HG03565 (cell line): ENCODE measurements at regions not wholly inside any gene's neighbourhood (a gene's known extent, or its start where the extent isn't known, plus 50 kb on each side); places are given as distances from the start of the nearest gene placed in this dataset.

Experiments used
- ATAC-seq: cut with Tn5 transposase; IDR thresholded peaks from one replicate; pipeline ENCODE4 v1.9.1; 2021; ENCODE audit warnings: mild to moderate bottlenecking, moderate library complexity; ENCODE audit not compliant: unreplicated experiment

GRCh38 chr12:77578466-77579220 is 252.1 kb upstream of the NAV3 start:
- no peak for ATAC-seq

DNA sequence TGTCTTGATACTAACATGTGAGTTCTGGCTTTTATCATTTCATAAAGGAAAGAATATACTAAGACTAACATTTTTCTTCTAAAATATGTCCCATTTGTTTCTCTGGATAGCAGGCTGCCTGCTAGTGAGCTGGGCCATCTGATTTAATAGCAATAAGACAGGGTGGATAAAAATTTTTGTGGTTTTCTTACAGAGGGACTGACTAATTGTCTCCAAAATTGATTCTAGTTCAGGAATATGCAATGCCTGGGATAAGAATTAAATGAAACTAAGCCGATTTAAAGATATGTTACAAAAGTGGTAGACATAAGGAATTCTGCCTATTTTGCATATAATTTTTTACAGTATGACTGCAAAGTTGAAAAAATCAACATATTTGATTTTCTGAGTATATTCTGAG is 252.9 kb upstream of the NAV3 start:
- ATAC-seq: no peak

DNA sequence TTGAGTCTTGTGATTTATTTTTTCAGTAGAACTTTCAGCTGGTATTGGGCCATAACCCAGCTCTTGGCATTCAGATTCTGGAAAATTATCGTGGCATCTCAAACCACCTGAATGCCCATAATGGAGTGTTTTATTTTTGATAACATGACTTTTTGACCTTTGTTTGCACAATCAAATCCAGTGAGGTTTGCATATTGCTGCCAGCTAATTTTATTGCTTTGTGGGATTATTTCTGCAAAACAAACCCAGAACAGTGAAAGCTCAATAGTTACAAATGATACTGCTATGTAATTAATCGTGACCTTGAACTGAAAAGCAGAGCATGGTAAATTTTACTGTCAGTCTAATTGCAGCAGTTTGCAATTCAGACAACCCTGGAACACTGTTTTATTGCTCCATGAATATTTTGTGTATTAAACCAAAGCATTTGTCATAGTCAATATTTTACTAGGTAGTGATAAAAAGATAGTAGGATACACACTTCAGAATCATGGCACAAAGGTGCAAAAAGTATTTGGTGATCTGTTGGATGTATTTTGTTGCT is 255.2 kb upstream of the NAV3 start:
- ATAC-seq: no peak

DNA sequence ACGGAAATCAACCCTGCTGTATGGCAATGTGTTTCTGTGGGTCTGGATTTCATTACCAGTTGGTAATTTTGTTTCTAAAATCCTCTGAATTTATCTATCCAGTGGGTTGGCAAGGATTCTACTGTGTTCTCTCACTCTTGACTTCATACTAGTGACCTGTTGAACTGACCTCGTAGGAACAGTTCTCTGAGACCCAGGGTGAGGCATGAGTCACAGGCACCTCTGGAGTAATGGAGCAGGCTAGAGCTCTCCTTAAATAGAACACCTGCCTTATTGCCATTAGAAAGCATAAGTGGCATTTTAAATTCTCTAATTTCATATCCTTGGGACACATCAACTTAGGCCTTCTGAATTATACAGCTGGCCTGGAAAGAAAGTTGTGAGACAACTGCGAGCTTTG is 258.3 kb upstream of the NAV3 start:
- no peak for ATAC-seq

DNA sequence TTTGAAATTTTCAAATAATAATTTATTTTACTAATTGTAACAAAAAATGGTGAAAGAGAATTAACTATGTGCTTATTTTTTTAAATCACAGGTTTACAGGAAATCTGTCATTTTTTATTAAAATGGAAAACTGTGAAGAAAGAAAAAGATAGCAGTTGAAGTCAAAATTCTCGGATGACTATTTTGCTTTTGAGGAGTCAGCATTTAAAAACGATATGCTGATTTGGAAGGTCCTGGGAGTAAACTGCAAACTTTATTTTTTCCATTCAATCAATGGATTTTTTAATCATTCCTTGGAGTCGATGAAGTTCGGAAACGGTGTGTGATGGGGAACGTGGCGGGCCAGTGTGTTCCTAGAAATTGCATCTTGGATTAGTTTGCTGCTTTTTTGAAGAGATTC is 258.9 kb upstream of the NAV3 start:
- ATAC-seq: no peak

GRCh38 chr12:77571127-77571526 is 259.6 kb upstream of the NAV3 start:
- no peak for ATAC-seq

- no peak for ATAC-seq
These were observed 260.8 kb upstream of the NAV3 start for GRCh38 chr12:77569876-77570275.

- no peak for ATAC-seq
These were observed 270.0 kb upstream of the NAV3 start for GRCh38 chr12:77560714-77561113.

GRCh38 chr12:77559400-77560074 is 271.2 kb upstream of the NAV3 start:
- no peak for ATAC-seq

DNA sequence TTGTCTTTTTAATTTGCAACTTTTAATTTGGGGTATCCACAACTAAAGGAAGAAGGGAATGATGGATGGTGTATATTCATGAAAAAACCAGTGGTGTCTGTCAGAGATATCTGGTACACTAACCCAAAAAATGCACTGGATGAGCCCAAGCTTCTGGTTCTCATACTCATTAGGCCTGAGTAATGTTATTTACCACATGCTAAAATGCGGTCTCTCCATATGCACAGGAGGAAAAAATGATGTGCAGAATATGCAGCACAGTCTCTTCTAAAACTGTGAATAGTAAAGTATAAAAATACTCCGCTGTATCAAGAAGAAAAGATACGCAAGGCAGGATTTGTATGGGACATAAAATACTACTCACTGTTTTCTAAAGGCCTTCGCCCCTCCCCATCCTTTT is 275.6 kb upstream of the NAV3 start:
- ATAC-seq: no peak

- peak; percentile 99 for ATAC-seq
These were observed 276.6 kb upstream of the NAV3 start for GRCh38 chr12:77553976-77554619.

DNA sequence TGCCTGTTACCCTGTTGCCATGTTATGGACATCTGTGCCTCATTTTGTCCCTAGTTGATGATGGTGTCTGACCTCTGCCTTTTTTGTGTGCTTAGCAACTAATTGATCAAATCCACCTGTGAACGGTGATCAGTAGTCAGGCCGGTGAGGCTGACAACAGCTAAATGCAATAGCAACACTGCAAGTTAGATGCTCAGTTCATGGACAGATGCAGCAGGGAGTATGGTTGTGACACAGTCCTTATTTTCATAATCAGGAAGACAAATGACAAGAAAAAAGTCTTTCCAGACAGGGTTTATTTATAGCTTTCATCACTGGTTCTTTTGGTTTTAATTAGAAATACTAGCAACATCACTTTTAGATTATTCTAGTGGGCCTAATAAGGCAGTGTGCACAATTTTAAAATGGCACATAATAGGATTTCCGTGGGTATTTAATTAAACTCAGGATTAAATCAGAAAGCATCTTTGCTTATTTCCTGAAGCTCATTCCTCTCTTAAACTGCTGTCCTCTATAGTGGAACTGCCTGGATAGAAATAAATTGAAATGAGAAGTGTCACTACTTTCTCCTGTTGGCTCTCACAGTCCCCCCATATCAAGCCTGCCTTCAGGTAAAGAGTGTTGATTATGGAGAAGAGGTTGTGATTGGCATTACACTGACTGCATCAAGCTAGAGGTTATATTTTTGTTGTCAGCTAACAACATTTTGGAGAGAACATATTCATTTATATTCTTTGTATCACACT is 281.1 kb upstream of the NAV3 start:
- no peak for ATAC-seq

GRCh38 chr12:77548797-77549196 is 281.9 kb upstream of the NAV3 start:
- ATAC-seq: no peak

DNA sequence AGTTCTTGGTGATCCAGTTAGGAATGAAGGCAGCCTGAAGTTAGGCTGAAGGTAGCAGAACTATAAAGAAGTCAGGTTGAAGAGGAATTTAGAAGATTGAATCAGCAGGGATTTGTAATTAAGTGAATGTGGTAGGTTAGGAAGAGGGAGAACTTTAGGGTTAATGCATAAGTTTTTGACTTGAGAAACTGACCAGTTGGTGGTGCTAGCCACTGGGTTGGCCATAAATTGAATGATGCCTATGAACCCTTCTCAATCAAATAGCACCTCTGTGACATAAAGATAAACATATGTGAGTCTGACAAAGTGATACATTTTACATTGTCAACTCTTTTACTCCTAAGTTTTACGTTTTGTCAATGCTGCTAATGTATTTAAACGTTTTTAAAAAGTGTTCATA is 290.6 kb upstream of the NAV3 start:
- no peak for ATAC-seq

DNA sequence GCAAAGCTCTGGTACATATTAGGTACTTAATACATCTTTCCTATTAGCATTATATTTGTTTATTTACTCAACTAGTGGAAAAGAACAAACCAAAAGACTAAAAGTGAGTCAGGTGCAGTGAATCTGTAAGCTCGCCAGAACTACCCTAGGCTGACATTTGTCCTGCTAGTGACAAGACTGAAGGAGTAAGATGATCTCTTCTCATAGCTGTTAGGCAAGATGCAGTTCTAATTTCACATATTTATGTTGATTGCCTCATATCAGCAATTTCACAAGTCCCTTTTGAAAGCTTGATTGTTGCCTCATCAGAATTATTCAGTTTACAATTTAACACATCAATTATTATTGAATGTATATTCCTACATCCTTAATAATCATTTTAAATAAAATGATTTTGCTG is 293.0 kb upstream of the NAV3 start:
- no peak for ATAC-seq

GRCh38 chr12:77535734-77536133 is 295.0 kb upstream of the NAV3 start:
- ATAC-seq: no peak

DNA sequence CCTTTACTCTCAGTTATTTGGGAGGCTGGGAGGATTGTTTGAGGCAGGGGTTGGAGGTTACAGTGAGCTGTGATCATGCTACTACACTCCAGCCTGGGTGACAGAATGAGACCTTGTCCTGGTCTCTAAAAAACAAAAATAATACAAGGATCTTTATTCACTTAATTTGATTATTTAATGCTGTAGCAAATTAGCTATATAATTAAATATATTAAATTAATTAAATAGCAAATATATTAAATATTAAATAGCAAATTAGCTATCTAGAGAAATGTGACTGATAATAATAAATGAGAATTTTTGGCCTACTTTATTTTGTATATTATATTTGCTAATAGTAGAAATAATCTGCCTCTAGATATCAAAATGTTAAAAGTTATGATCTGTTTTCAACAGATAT is 298.8 kb upstream of the NAV3 start:
- no peak for ATAC-seq

DNA sequence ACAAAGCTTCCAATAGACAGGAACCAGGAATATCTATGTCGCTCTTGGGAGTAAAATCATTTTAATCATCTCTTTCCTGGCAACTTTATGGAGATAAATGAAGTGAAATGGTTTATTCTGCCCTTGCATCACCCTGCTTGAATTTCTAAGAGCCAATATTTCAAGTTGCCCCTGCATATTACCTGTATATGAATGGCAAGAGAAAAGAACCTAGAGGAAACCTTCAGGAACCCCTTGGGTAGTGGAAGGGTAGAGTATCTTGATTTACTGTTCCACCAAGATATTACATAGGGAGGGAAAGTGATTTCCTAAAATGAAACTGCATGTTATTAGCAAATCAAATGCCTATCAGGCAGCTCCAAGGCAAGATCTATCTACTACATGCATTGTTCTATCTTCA is 308.4 kb upstream of the NAV3 start:
- no peak for ATAC-seq

DNA sequence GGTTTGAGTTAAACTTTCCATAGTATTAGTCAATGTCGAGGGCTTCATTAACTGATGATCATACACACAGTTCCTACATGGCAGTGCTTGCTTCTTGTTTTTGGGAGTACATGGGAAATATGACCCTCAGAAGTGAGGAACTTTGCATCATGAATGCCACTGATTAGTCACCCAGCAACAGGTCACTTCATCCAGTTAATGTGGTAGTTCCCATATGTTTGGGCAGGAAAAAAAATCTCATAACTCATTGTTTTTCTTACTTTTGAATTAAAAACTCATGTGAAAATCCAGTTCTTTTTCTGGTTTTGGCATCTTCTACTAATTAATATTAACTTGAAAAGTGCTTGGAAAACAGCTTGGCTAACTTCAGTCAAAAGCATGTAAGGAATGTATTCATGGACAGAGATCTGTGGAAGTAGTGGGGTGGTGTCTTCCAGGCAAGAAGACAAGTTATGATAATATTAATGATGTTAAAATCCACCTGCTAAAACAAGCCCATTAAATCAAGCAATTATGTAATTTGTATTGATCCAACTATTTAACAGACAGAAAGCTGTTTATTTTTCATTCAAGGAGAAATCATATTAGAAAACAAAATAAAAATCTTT is 309.1 kb upstream of the NAV3 start:
- no peak for ATAC-seq

GRCh38 chr12:77514511-77514910 is 316.2 kb upstream of the NAV3 start:
- no peak for ATAC-seq

- no peak for ATAC-seq
These were observed 319.7 kb upstream of the NAV3 start for GRCh38 chr12:77510985-77511384.
